Adrenal gland (tissue), 9 donors: ENCODE measurements at regions not wholly inside any gene's neighbourhood (a gene's known extent, or its start where the extent isn't known, plus 50 kb on each side); places are given as distances from the start of the nearest gene placed in this dataset.
A peak's percentile ranks its signal among the peaks of the same experiment; 100 is the strongest.

Experiments used
- DNase-seq, 7 donors: peaks; one replicate each; pipeline ENCODE4 v3.0.0-alpha.2; 2019 to 2020
- H3K27ac ChIP-seq, 5 donors: fragments of 200-600 bp; sonication (generic) in 4 of 5; 1 replicate in 3 of 5; 2 replicates in 2 of 5; pipeline versions ENCODE4 v1.5.1 to v1.8.0; 2016 to 2020; ENCODE audit warnings: mild to moderate bottlenecking in 1 of 5
- H3K27me3 ChIP-seq: fragments of 200-600 bp; 2 replicates; pipeline ENCODE4 v1.8.0; 2021
- H3K36me3 ChIP-seq, 2 donors: fragments of 200-600 bp; replicated peaks in 1 of 2; 1 replicate in 1 of 2; 2 replicates in 1 of 2; pipeline versions ENCODE4 v1.5.1 to v1.8.0; 2018 to 2022
- H3K4me1 ChIP-seq, 2 donors: fragments of 200-600 bp; replicated peaks in 1 of 2; 1 replicate in 1 of 2; 2 replicates in 1 of 2; pipeline versions ENCODE4 v1.5.1 to v1.8.0; 2018 to 2021
- H3K4me3 ChIP-seq, 4 donors: fragments of 200-600 bp; sonication (generic) in 3 of 4; one replicate each; pipeline ENCODE4 v1.5.1; 2016 to 2018
- H3K9me3 ChIP-seq, 3 donors: fragments of 200-600 bp; sonication (generic) in 1 of 3; replicated peaks in 1 of 3; 1 replicate in 2 of 3; 2 replicates in 1 of 3; pipeline versions ENCODE4 v1.5.1 to v1.8.0; 2016 to 2021
- CTCF ChIP-seq, 6 experiments: fragments of 450-650 bp in 4 of 6; fragments of 200-600 bp in 2 of 6; sonication (generic) in 1 of 6; IDR thresholded peaks; 1 replicate in 5 of 6; 2 replicates in 1 of 6; pipeline versions ENCODE4 v1.5.1 to v1.8.0; 2016 to 2021; ENCODE audit warnings: antibody characterized with exemption in 6 of 6, mild to moderate bottlenecking in 2 of 6, moderate library complexity in 1 of 6
- POLR2A ChIP-seq, 2 donors: fragments of 450-650 bp; IDR thresholded peaks; one replicate each; pipeline ENCODE4 v1.6.1; 2017; ENCODE audit warnings: antibody characterized with exemption in 2 of 2, mild to moderate bottlenecking in 2 of 2, moderate library complexity in 1 of 2
- WGBS, 4 donors: extraction: QIAGEN DNeasy Blood & Tissue Kit in 2 of 4; methylation state at CpG; one replicate each; pipeline versions ENCODE4 v1.1.5 to v1.1.7; 2013 to 2017; 5-methylcytosine and 5-hydroxymethylcytosine counted together
- intact Hi-C, 2 donors: fragments of 100-400 bp; cut with DNase I; formaldehyde crosslinking; loops; one replicate each; pipeline versions ENCODE4 v1.14.1 to v1.15.0; 2022 to 2023
- donor health status: healthy with polysubstance abuse.
- donor health status: Bipolar disorder and iron deficiency.
- donor health status: DM: yes; HTN: yes; CAD: no.
- donor health status: DM: no; HTN: no; CAD: no.
- donor health status: DM: no; HTN: no; CAD: no.

- H3K36me3 ChIP-seq = no peaks in the 10 kb centered on the region
- H3K9me3 ChIP-seq = no peaks in the 10 kb centered on the region
- H3K27me3 ChIP-seq = no peaks in the 10 kb centered on the region
- 18 to 26% (median 22%) methylated on average over 4 of the region's 4 CpGs for whole genome bisulfite sequencing, 4 donors
- peaks cover 13 to 17% of the 10 kb centered on the region in 2 donors for H3K4me1 ChIP-seq
- H3K4me3 ChIP-seq = no peak overlapping the region
- TF ChIP-seq POLR2A (IDR thresholded peaks at IDR 0.05) = no peak
- TF ChIP-seq CTCF (IDR thresholded peaks at IDR 0.05) = no peak
- DNase-seq = peak; percentile 27 to 71 (median 50)
- H3K27ac ChIP-seq = peak overlapping the region in 2 of 5 donors; percentile 17 to 62
- intact Hi-C loops = no loop called here
Measured at GRCh38 chr5:87020099-87020934, 247.4 kb upstream of the RASA1 start.

GRCh38 chr5:87022415-87022814, 245.3 kb upstream of the RASA1 start:
- H3K4me1 ChIP-seq = peaks cover 5 to 6% of the 10 kb centered on the region in 2 donors
- WGBS, 4 donors = 47 to 60% (median 53%) methylated on average over 6 of the region's 6 CpGs
- intact Hi-C loops = no loop called here

GRCh38 chr5:87027570-87027969, 240.1 kb upstream of the RASA1 start:
- Histone ChIP-seq H3K4me1 (no peaks in the 10 kb centered on the region), H3K27me3 (no peaks in the 10 kb centered on the region), H3K9me3 (no peaks in the 10 kb centered on the region), H3K4me3 (no peak overlapping the region), H3K27ac (no peak overlapping the region), H3K36me3 (no peaks in the 10 kb centered on the region)
- DNase-seq = no peak
- intact Hi-C loops = no loop called here
- WGBS, 4 donors = 48 to 67% (median 63%) methylated on average over 1 of the region's 1 CpG
- TF ChIP-seq POLR2A (IDR thresholded peaks at IDR 0.05) (no peak), CTCF (IDR thresholded peaks at IDR 0.05) (no peak)

More at GRCh38 chr5:87022415-87022814, 245.3 kb upstream of the RASA1 start:
- DNase-seq = no peak
- no peak overlapping the region for H3K27ac ChIP-seq
- no peaks in the 10 kb centered on the region for H3K36me3 ChIP-seq
- H3K9me3 ChIP-seq = no peaks in the 10 kb centered on the region
- H3K27me3 ChIP-seq = no peaks in the 10 kb centered on the region
- no peak overlapping the region for H3K4me3 ChIP-seq
- TF ChIP-seq POLR2A (IDR thresholded peaks at IDR 0.05) = no peak
- TF ChIP-seq CTCF (IDR thresholded peaks at IDR 0.05) = no peak

GRCh38 chr5:87029951-87030350, 237.7 kb upstream of the RASA1 start:
- no peaks in the 10 kb centered on the region for H3K27me3 ChIP-seq
- no peak for DNase-seq
- no peak overlapping the region for H3K27ac ChIP-seq
- H3K36me3 ChIP-seq = no peaks in the 10 kb centered on the region
- H3K9me3 ChIP-seq = no peaks in the 10 kb centered on the region
- H3K4me3 ChIP-seq = no peak overlapping the region
- TF ChIP-seq POLR2A (IDR thresholded peaks at IDR 0.05) (no peak), CTCF (IDR thresholded peaks at IDR 0.05) (no peak)
- WGBS, 4 donors = 77 to 87% (median 84%) methylated on average over 5 to 7 of the region's 7 CpGs
- no peaks in the 10 kb centered on the region for H3K4me1 ChIP-seq
- intact Hi-C loops = no loop called here
